Memory B cell (primary cell): ENCODE measurements at regions not wholly inside any gene's neighbourhood (a gene's known extent, or its start where the extent isn't known, plus 50 kb on each side); places are given as distances from the start of the nearest gene placed in this dataset.
"Not testable (repeated sequence)": the region's sequence is repeated elsewhere in the genome, so short reads cannot be mapped to it uniquely, and the experiment has no call there.

Source experiments
- ATAC-seq: fragments of 150-1000 bp; cut with Tn5 transposase; 2 replicates; pipeline ENCODE4 v1.10.0; 2021; ENCODE audit warnings: low read depth, mild to moderate bottlenecking, moderate library complexity
- DNase-seq, 2 donors: peaks; one replicate each; pipeline ENCODE4 v3.0.0; 2022; ENCODE audit warnings: low spot score in 2 of 2
- H3K27ac Mint-ChIP-seq: one replicate; pipeline ENCODE4 v1.8.0; 2022; ENCODE audit warnings: mild to moderate bottlenecking, moderate library complexity, mixed read lengths
- H3K27me3 Mint-ChIP-seq: one replicate; pipeline ENCODE4 v1.8.0; 2022; ENCODE audit warnings: mixed read lengths
- H3K36me3 Mint-ChIP-seq: one replicate; pipeline ENCODE4 v1.8.0; 2022; ENCODE audit warnings: mild to moderate bottlenecking, mixed read lengths
- H3K4me1 Mint-ChIP-seq: one replicate; pipeline ENCODE4 v1.8.0; 2022; ENCODE audit warnings: mixed read lengths
- H3K4me3 Mint-ChIP-seq: one replicate; pipeline ENCODE4 v1.8.0; 2022; ENCODE audit warnings: mild to moderate bottlenecking, moderate library complexity, mixed read lengths
- H3K9me3 Mint-ChIP-seq: one replicate; pipeline ENCODE4 v1.8.0; 2022; ENCODE audit warnings: mixed read lengths

DNA sequence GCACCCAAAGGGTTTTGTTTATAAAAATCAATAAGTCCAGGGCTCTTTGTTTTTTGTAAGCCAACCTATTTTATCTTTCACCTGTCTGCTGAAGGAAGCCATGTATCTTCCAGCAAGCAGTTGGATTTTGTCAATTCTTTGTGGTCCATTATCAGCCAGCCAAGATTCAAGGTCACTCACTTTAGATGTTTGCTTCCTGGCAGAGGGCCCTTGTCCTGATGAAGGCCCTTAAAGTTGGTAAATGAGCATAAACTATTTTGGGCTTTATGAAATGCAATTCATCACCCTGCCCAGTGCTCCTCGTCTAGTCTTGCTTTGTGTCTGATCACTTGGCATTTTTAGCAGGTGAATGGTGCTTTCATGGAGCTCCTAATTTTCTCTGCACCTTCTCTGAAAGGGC lies 1004.2 kb downstream of the GRID1 start:
- DNase-seq: no peak
- Mint-ChIP-seq H3K36me3 (no peaks in the 10 kb centered on the region), H3K9me3 (peaks cover 1% of the 10 kb centered on the region), H3K4me1 (no peaks in the 10 kb centered on the region), H3K27ac (no peak overlapping the region), H3K4me3 (no peak overlapping the region), H3K27me3 (no peaks in the 10 kb centered on the region)
- no peak for ATAC-seq

DNA sequence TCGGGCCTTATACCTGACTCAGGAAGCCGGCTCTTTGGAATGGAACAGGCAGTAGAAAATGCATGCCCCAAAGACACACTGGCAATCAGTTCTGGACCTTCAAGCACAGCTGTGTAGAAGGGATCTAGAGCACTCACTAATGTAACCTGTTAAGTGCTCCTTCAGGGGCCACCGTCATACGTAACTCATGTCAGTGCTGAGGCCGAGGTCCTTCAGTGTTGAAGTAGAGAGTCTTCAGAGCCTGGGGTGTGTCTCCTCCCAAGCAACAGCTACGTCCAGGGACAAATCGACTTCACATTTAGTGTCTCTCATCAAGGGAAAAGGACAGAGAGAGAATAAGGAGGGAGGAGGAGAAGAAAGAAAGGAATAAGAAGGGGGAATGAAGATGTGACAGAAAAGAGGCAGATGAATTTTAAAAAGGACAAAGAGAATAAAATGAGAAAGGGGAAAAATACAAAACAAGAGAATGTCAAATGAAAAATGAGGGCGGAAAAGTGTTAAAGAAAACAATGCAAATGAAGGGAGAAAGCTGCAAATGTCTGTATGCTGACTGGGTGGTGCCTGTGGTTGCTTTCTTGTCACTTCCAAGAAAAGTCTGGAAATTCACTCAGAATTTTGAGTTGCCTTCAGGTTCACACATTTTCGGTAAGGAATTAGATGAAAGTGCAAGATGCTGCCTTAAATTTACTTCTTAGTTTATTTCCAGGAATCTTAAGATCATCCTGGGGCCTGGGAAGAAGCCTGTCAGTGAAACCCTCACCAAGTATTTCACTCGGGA lies 989.4 kb downstream of the GRID1 start:
- Mint-ChIP-seq H3K27ac (no peak overlapping the region), H3K4me1 (no peaks in the 10 kb centered on the region), H3K36me3 (no peaks in the 10 kb centered on the region), H3K9me3 (peaks cover 3% of the 10 kb centered on the region), H3K27me3 (peaks cover 2% of the 10 kb centered on the region), H3K4me3 (no peak overlapping the region)
- ATAC-seq (no peak), DNase-seq (no peak)

DNA sequence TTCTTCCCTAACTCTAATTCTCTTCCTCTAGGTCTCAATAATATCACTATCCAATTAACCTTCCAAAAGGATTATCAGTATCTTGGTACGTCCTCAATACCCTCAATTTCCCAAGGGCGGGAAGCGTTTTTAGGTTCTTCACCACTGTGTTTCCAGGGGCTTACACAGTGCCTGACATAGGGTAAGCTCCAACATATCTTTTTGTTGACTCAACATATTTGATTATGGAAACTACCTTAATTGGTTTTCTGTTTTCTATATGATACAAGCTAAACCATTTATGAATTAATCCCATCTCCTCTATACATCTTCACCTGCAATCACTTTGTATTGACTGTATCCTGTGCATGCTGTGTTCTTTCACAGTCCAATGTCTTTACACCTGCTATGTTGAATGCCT lies 987.3 kb downstream of the GRID1 start:
- Mint-ChIP-seq H3K27me3 (peaks cover 2% of the 10 kb centered on the region), H3K27ac (no peak overlapping the region), H3K4me3 (no peak overlapping the region), H3K9me3 (peaks cover 3% of the 10 kb centered on the region), H3K36me3 (no peaks in the 10 kb centered on the region), H3K4me1 (no peaks in the 10 kb centered on the region)
- ATAC-seq (no peak), DNase-seq (no peak)

DNA sequence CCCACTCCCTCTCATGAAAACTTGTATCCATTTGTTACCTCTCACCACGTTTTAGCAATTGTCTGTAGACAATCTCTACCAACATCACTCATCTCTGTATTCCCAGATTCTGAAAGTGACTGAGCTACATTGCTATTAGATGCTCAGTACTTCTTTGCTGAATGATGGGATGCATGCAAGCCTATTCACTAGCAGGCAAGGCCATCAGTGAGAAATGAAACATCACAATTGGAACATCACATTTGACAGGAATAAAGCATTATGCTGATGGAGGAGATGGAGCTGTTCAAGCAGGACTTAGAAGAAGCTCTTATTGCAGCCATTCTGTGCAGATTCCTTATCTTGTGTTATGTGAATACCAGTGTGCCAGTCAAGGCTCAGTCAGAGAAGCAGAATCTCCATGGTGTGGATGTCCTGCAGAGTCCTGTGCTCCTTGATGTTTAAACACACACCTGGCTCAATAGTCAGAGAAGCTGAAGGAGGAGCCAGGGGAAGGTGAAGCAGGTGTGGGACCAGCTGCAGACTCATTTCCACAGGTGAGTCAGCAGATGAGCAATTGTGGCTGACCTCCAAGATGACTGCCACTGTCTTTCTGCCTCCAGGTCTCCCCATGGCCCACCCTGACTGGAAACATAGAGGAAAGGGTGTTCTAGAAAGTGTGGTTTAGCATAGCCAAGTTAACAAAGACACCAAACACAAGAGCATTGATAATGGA lies 965.5 kb downstream of the GRID1 start:
- peaks cover 3% of the 10 kb centered on the region for H3K9me3 Mint-ChIP-seq
- no peak for ATAC-seq
- H3K27ac Mint-ChIP-seq: no peak overlapping the region
- H3K4me1 Mint-ChIP-seq: no peaks in the 10 kb centered on the region
- H3K36me3 Mint-ChIP-seq: no peaks in the 10 kb centered on the region
- H3K27me3 Mint-ChIP-seq: no peaks in the 10 kb centered on the region
- no peak for DNase-seq
- no peak overlapping the region for H3K4me3 Mint-ChIP-seq

DNA sequence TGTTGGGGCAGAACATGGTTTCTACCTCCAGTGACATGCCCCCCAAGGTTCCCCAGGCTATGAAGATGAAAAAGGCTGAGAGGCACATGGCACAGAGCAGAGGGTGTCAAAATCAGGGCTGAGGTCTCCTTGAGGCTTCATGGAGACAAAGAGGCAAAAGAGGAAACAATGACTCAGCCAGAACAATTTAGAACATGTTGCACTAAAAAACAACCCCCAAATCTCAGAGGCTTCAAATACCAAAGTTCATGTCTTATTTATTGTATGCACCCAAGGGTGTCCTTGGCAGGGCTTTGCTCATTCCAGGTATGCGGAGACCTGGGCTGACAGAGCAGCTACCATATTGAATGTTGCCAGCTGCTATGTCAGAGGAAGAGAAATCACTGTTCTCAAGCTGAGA lies 964.1 kb downstream of the GRID1 start:
- Mint-ChIP-seq H3K4me1 (no peaks in the 10 kb centered on the region), H3K9me3 (peaks cover 3% of the 10 kb centered on the region), H3K27me3 (no peaks in the 10 kb centered on the region), H3K4me3 (no peak overlapping the region), H3K27ac (no peak overlapping the region), H3K36me3 (no peaks in the 10 kb centered on the region)
- DNase-seq (no peak), ATAC-seq (no peak)

DNA sequence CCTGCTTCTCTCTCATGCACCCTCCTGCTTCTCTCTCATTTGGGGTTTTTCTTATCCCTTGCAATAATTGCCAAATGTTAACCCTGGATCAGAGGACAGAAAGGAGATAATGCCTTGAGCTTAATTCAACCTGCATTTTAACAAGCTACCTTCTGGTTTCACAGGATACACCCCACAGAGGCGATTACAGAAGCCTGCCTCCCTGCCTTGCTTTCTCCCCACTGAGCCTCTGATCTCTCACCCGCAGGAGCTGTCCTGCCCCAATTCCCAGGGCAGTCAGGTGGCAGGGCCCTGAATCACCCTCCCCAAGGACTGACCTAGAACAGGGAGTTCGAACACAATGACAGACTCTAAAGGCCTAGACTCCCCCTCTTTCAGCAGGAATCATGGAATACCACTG lies 959.5 kb downstream of the GRID1 start:
- Mint-ChIP-seq H3K36me3 (no peaks in the 10 kb centered on the region), H3K27me3 (no peaks in the 10 kb centered on the region), H3K27ac (no peak overlapping the region), H3K9me3 (peaks cover 7% of the 10 kb centered on the region), H3K4me3 (no peak overlapping the region), H3K4me1 (no peaks in the 10 kb centered on the region)
- no peak for ATAC-seq
- DNase-seq: no peak

DNA sequence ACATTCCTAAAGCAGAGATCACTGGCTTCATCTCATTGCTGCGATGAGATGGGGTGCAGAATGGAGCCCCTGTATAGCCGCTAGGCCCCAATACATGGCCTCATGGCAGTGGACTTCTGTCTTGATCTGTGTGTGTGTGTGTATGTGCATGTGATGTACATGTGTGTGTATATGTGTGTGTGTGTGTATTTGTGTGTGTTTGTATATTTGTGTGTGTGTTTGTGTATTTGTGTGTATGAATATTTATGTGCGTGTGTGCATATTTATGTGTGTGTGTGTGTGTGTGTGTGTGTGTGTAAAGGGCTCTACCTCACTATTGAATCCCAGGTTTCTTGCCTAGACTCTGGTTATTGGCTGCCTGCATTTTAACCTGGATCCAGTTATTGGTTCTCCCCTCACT lies 958.2 kb downstream of the GRID1 start:
- Mint-ChIP-seq H3K27me3 (no peaks in the 10 kb centered on the region), H3K36me3 (no peaks in the 10 kb centered on the region), H3K4me3 (no peak overlapping the region), H3K4me1 (no peaks in the 10 kb centered on the region), H3K27ac (no peak overlapping the region), H3K9me3 (peaks cover 7% of the 10 kb centered on the region)
- DNase-seq (no peak), ATAC-seq (no peak)

DNA sequence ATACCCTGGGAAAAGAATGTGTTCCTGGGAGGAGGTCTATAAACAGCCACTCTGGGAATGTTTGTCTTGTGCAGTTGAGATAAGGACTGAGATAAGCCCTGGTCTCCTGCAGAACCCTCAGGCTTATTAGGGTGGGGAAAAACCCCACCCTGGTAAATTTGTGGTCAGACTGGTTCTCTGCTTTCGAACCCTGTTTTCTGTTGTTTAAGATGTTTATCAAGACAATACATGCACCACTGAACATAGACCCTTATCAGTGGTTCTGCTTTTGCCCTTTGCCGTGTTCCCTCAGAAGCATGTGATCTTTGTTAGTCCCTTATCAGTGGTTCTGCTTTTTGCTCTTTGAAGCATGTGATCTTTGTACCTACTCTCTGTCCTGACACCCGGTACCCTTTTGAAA lies 956.0 kb downstream of the GRID1 start:
- not testable (repeated sequence) for H3K27ac Mint-ChIP-seq, H3K9me3 Mint-ChIP-seq, ATAC-seq, H3K4me1 Mint-ChIP-seq, H3K27me3 Mint-ChIP-seq, DNase-seq, H3K36me3 Mint-ChIP-seq, H3K4me3 Mint-ChIP-seq

DNA sequence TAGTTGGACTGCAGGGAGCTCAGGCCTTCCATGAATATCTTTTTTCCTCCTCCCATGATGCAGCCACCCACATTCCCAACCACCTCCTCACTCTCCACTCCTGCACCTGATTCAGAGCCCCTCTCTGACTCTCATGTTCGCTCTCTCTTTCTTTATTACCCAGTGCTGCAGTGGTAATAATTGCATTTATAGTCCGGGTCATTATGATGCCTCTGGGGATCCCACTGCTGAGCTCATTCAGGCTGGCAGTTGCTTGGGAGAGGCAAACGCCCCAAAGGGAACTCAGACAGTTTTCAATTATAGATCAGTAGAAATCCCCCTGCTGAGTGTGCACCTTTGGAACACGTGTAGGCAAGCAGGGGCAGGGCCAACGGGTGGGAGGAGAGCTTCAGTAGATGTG lies 953.0 kb downstream of the GRID1 start:
- H3K9me3 Mint-ChIP-seq: peaks cover 4% of the 10 kb centered on the region
- DNase-seq (no peak), ATAC-seq (no peak)
- no peak overlapping the region for H3K4me3 Mint-ChIP-seq
- no peaks in the 10 kb centered on the region for H3K36me3 Mint-ChIP-seq
- no peaks in the 10 kb centered on the region for H3K4me1 Mint-ChIP-seq
- no peak overlapping the region for H3K27ac Mint-ChIP-seq
- H3K27me3 Mint-ChIP-seq: no peaks in the 10 kb centered on the region

DNA sequence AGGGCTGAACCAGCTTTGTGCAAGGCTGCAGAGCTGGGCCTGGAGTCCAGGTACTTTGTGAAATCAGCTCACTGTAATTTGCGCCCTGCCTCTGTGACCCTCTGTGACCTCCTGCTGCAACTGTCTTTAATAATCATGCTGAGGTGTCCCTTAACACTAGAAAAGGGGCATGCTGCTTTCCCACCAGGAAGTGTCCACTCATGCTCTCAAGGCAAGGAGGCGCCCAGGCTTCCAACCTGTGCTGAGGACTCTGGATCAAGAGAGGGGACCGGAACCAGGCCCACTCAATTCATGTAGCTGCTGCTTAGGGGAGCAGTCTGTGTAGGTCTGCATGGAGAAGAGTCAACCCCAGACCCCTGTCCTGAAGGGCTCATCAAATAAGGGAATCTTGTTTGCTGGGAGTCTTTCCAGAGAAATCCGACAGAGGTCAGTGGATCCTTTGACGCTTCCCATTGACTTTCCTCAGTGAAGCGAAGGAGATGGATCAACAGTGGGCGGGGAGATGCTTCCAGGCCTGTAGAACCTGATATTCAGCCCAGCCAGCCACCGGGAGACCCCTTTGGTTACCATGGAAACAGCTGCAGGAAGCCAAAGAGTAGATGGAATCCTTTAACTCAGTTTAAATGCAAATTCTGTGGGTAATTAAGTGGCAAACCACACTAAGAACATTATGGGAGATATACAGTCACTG lies 945.9 kb downstream of the GRID1 start:
- ATAC-seq: no peak
- Mint-ChIP-seq H3K4me1 (no peaks in the 10 kb centered on the region), H3K36me3 (no peaks in the 10 kb centered on the region), H3K27me3 (no peaks in the 10 kb centered on the region), H3K9me3 (peaks cover 2% of the 10 kb centered on the region), H3K27ac (no peak overlapping the region), H3K4me3 (no peak overlapping the region)
- no peak for DNase-seq

DNA sequence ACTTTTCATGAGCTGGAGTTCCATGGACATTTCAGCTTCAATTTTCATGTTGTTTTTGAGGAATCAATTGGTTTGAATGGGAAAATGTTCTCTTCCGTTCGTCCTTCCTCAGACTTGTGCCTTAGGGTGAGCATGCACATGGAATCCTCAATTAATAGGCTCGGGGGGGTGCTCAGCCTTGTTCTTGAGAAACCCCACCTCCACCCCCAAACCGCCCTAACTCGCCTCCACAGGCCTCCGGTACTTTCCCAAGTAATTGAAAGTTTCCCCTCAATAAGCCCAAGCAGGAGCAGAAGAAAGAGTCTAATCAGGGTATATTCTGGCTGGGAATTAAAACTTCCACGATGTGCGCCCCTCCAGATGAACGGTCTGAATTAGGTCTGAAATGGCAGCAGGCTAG lies 945.2 kb downstream of the GRID1 start:
- Mint-ChIP-seq H3K4me1 (no peaks in the 10 kb centered on the region), H3K27me3 (no peaks in the 10 kb centered on the region), H3K4me3 (no peak overlapping the region), H3K9me3 (peaks cover 2% of the 10 kb centered on the region), H3K27ac (no peak overlapping the region), H3K36me3 (no peaks in the 10 kb centered on the region)
- no peak for ATAC-seq
- DNase-seq: no peak

DNA sequence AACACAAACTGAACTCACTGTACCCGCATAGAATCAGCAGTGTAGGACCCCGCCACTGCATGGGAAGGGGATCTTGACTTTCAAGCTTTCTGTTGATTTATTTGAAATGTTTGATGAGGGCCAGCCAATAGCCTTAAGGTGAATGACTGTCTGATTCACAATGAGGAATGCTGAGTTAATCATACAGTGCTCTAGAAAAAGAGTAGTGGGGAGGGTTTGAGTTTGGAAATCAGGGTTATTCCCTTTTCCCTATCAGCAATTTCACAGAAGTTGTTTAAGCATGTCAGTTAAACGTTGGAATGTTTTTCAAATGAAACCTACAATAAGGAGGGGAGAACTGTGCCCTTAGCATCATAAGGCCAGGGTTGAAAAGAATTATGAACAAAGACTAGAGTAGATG lies 937.5 kb downstream of the GRID1 start:
- no peaks in the 10 kb centered on the region for H3K27me3 Mint-ChIP-seq
- H3K4me1 Mint-ChIP-seq: no peaks in the 10 kb centered on the region

DNA sequence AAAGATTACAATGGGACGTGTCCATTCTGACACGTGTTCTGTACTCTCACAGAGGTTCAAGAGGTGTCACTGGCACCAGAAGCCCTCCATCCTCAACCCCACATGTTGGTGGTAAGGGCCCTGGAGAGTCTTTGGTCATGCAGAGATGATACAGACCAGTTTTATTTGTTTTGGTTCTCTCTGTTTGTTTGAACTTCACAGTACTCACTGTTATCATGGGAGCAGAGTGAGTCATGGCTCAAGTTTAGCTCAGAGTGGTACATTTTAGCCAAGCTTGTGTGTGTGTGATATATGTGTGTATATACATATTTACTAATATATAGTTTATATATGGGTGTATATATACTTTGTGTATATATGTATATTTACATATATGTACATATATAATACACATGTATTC lies 935.6 kb downstream of the GRID1 start:
- Mint-ChIP-seq H3K36me3 (no peaks in the 10 kb centered on the region), H3K27ac (no peak overlapping the region), H3K9me3 (no peaks in the 10 kb centered on the region), H3K27me3 (no peaks in the 10 kb centered on the region), H3K4me1 (no peaks in the 10 kb centered on the region), H3K4me3 (no peak overlapping the region)
- DNase-seq: no peak
- ATAC-seq: no peak

More for the DNA sequence above, 937.5 kb downstream of the GRID1 start:
- no peak overlapping the region for H3K4me3 Mint-ChIP-seq
- H3K36me3 Mint-ChIP-seq: no peaks in the 10 kb centered on the region
- H3K27ac Mint-ChIP-seq: no peak overlapping the region
- peaks cover 2% of the 10 kb centered on the region for H3K9me3 Mint-ChIP-seq
- DNase-seq (no peak), ATAC-seq (no peak)

DNA sequence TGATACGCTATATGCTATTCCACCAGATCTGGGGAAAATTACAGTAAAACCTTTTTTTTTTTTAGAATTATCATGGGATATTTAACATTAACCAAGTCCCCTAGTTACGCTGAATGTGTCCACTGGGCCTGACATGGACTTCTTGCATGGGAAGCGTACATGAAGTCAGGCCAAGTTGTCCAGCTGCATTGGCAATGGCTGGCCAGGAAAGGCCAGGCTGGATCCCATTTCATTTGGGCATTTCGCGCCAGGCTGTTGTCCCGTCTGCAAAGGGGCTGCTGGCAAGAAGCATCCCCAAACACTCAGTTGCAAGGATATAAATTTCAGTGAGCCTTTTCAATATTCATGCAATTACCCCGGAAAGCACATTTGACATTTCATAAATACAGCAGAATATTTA lies 933.3 kb downstream of the GRID1 start:
- ATAC-seq (no peak), DNase-seq (no peak)
- Mint-ChIP-seq H3K4me3 (no peak overlapping the region), H3K27ac (no peak overlapping the region), H3K9me3 (no peaks in the 10 kb centered on the region), H3K36me3 (no peaks in the 10 kb centered on the region), H3K4me1 (no peaks in the 10 kb centered on the region), H3K27me3 (peaks cover 5% of the 10 kb centered on the region)
